PC-3 (cell line): ENCODE measurements at regions not wholly inside any gene's neighbourhood (a gene's known extent, or its start where the extent isn't known, plus 50 kb on each side); places are given as distances from the start of the nearest gene placed in this dataset.

ENCODE experiments used
- ATAC-seq: fragments of 200-7000 bp; cut with Tn5 transposase; 2 replicates; pipeline ENCODE4 v1.9.1; 2020; ENCODE audit warnings: mild to moderate bottlenecking, moderate library complexity
- BruUV-seq: library from RNA; stranded (reverse); fragments of 400-500 nt; replicated peaks from 2 replicates; lab custom pipeline; 2021; lab: Mats Ljungman, UMichigan
- CTCF ChIA-PET: fragments of 300-600 bp; sonication (Branson Sonifier 250); formaldehyde crosslinking; loops from one replicate; lab custom pipeline; 2022; ENCODE audit warnings: antibody characterized with exemption; lab: Charles Lee
- POLR2A ChIA-PET: fragments of 300-600 bp; sonication (Branson Sonifier 250); formaldehyde crosslinking; loops from one replicate; lab custom pipeline; 2022; ENCODE audit warnings: antibody characterized with exemption; ENCODE audit not compliant: unreplicated experiment; lab: Charles Lee
- DNase-seq: peaks from one replicate; pipeline ENCODE4 v3.0.0-alpha.2; 2015
- H2AFZ ChIP-seq: fragments of 300-600 bp; sonication (generic); 2 replicates; pipeline ENCODE4 v1.6.0; 2016; ENCODE audit warnings: antibody characterized with exemption, low read length
- H3F3A ChIP-seq: fragments of 300-600 bp; sonication (generic); one replicate; pipeline ENCODE4 v1.6.0; 2017; ENCODE audit warnings: antibody characterized with exemption, low read length, control low read depth, mild to moderate bottlenecking; ENCODE audit not compliant: unreplicated experiment
- H3K27ac ChIP-seq: fragments of 300-600 bp; sonication (generic); 2 replicates; pipeline ENCODE4 v1.5.1; 2016; ENCODE audit warnings: mild to moderate bottlenecking, low read length
- H3K27me3 ChIP-seq: fragments of 300-600 bp; sonication (generic); 2 replicates; pipeline ENCODE4 v1.6.1; 2016; ENCODE audit warnings: low read length, mixed read lengths
- H3K36me3 ChIP-seq: fragments of 300-600 bp; sonication (generic); 2 replicates; pipeline ENCODE4 v1.6.1; 2016; ENCODE audit warnings: low read depth, mixed run types, low read length, mixed read lengths
- H3K4me1 ChIP-seq: fragments of 300-600 bp; sonication (generic); 2 replicates; pipeline ENCODE4 v1.5.1; 2016; ENCODE audit warnings: low read length; ENCODE audit not compliant: insufficient read depth
- H3K4me2 ChIP-seq: fragments of 300-600 bp; sonication (generic); 2 replicates; pipeline ENCODE4 v1.6.0; 2016; ENCODE audit warnings: low read length
- H3K4me3 ChIP-seq: fragments of 300-600 bp; sonication (generic); 2 replicates; pipeline ENCODE4 v1.5.1; 2016; ENCODE audit warnings: mild to moderate bottlenecking, low read length, mixed read lengths
- H3K79me2 ChIP-seq: fragments of 300-600 bp; sonication (generic); 2 replicates; pipeline ENCODE4 v1.6.1; 2017; ENCODE audit warnings: low read length, mixed read lengths
- H3K9ac ChIP-seq: fragments of 300-600 bp; sonication (generic); 2 replicates; pipeline ENCODE4 v1.6.0; 2016; ENCODE audit warnings: mild to moderate bottlenecking, low read length
- H3K9me2 ChIP-seq: fragments of 300-600 bp; sonication (generic); replicated peaks from 2 replicates; pipeline ENCODE4 v1.6.1; 2016; ENCODE audit warnings: mixed run types, low read length, mixed read lengths
- H3K9me3 ChIP-seq: fragments of 300-600 bp; sonication (generic); 2 replicates; pipeline ENCODE4 v1.6.1; 2016; ENCODE audit warnings: low read length, mixed read lengths
- H4K20me1 ChIP-seq: fragments of 300-600 bp; sonication (generic); 2 replicates; pipeline ENCODE4 v1.6.1; 2016; ENCODE audit warnings: low read length, mixed read lengths
- EZH2 ChIP-seq: fragments of 300-600 bp; sonication (generic); IDR thresholded peaks from one replicate; pipeline ENCODE4 v1.6.1; 2017; ENCODE audit warnings: antibody characterized with exemption, mild to moderate bottlenecking, low read length; ENCODE audit not compliant: unreplicated experiment
- EZH2phosphoT487 ChIP-seq: fragments of 300-600 bp; sonication (generic); IDR thresholded peaks from 2 replicates; pipeline ENCODE4 v1.6.1; 2018; ENCODE audit warnings: mild to moderate bottlenecking, antibody characterized with exemption, low read length, borderline replicate concordance
- intact Hi-C: fragments of 100-400 bp; cut with micrococcal nuclease; formaldehyde crosslinking; loops from 2 replicates; pipeline ENCODE4 v1.9.0; 2023
- TF ChIP-seq, protein P1 (sequence below): fragments of 300-600 bp; sonication (generic); conservative IDR thresholded peaks from 2 replicates; pipeline ENCODE4 v1.5.1; 2017; ENCODE audit warnings: antibody characterized with exemption, low read depth, mild to moderate bottlenecking, low read length

DNA sequence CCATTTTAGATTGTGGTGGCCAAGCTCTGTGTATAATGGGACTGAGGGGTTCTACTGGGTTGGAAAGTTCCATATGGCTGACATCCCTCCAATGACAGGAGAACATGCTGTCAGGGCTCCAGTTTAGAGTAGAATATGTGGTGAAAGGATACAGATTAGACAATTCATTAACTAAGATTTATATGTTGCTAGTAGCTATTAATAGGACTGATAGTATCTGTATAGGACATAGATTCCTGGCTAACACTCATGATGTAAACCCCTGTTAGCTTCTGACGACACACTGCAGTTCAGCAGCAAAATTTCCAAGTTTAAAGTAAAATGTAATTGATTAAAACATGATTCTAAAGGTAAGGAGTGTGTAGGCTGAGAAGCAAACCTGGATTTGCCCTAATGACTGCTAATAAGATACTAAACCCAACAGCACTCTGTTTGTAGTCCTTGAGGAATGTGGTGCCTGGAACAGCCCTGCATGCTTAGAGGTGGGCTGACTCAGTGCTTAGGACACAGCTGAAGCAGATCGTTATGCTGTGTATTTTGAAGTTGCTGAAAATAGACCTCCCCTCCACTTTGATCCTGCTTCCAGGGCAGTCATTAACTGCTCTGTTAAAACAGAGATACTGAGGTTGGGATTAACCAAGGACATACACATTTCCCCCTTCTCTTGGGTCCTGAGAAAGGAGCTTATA is 1129.6 kb downstream of the SORCS3 start:
- intact Hi-C loops: no loop called here
- ATAC-seq (no peak), DNase-seq (no peak)
- CTCF ChIA-PET: no interaction called here
- Histone ChIP-seq H3F3A (no peaks in the 10 kb centered on the region), H3K36me3 (no peaks in the 10 kb centered on the region), H2AFZ (no peak overlapping the region), H3K9me2 (no peaks in the 10 kb centered on the region), H3K4me1 (no peaks in the 10 kb centered on the region), H3K9ac (no peak overlapping the region), H4K20me1 (no peaks in the 10 kb centered on the region), H3K27me3 (0 out of 2 replicates have a peak, but pooled peaks cover 2% of the 10 kb centered on the region), H3K9me3 (no peaks in the 10 kb centered on the region), H3K4me3 (no peak overlapping the region), H3K27ac (no peak overlapping the region), H3K79me2 (no peaks in the 10 kb centered on the region), H3K4me2 (no peak overlapping the region)
- BruUV-seq: no TSS peak
- TF ChIP-seq EZH2phosphoT487: no peak
- TF ChIP-seq EZH2: no peak
- TF ChIP-seq, protein P1, sequence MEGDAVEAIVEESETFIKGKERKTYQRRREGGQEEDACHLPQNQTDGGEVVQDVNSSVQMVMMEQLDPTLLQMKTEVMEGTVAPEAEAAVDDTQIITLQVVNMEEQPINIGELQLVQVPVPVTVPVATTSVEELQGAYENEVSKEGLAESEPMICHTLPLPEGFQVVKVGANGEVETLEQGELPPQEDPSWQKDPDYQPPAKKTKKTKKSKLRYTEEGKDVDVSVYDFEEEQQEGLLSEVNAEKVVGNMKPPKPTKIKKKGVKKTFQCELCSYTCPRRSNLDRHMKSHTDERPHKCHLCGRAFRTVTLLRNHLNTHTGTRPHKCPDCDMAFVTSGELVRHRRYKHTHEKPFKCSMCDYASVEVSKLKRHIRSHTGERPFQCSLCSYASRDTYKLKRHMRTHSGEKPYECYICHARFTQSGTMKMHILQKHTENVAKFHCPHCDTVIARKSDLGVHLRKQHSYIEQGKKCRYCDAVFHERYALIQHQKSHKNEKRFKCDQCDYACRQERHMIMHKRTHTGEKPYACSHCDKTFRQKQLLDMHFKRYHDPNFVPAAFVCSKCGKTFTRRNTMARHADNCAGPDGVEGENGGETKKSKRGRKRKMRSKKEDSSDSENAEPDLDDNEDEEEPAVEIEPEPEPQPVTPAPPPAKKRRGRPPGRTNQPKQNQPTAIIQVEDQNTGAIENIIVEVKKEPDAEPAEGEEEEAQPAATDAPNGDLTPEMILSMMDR: no peak
- POLR2A ChIA-PET: no interaction called here

DNA sequence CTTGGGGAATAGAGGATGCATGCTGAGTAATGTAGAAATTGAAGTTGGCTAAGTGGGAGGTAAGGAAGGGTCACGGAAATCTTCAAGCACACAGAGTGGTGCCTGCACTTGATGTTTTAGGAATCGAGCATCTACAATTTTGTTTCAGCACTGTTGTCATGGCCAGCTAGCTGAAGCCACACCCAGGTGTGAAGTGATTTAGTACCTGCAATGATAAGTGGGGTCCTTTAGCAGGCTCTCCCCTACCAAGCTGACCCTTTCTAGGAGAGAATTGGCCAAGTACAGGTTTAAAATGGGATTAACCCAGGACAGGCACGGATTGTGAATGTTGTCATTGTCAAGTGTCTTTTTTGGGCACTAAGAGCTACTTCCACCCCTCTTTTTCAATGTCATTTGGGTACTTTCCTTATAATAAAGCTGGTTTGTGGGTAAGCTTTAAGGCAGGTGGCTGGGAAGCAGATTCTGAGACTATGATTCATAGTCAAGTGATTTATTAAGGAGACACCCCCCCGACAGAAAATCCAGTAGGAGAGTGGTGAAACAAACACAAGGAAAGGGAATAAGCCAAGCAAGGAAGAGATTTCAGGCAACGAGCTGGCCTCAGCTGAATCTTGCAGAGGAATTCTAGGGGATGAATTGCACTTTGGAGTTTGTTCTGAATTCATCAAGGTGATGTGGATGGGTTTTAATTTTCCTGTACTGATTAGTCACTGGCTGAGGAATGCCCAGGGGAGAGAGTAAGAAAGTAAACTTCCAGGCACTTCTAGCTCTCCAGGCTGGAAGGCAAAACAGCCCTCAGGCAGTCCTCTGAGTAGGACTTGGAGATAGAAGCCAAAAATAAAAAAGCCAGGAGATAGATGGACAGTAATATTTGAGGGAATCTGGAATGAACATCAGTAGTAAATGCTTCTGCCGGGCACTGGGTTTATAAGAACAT is 1128.4 kb downstream of the SORCS3 start:
- ATAC-seq (no peak), DNase-seq (peak; percentile 22)
- no TSS peak for BruUV-seq
- POLR2A ChIA-PET: no interaction called here
- H2AFZ ChIP-seq: no peak overlapping the region
- CTCF ChIA-PET: no interaction called here
- H3K79me2 ChIP-seq: no peaks in the 10 kb centered on the region
- no peaks in the 10 kb centered on the region for H3F3A ChIP-seq
- H3K4me2 ChIP-seq: no peak overlapping the region
- H3K27ac ChIP-seq: no peak overlapping the region
- H3K4me3 ChIP-seq: no peak overlapping the region
- H3K9me3 ChIP-seq: no peaks in the 10 kb centered on the region
- H3K9ac ChIP-seq: no peak overlapping the region
- no peaks in the 10 kb centered on the region for H4K20me1 ChIP-seq
- intact Hi-C loops: no loop called here
- no peaks in the 10 kb centered on the region for H3K4me1 ChIP-seq
- TF ChIP-seq, protein P1: no peak
- TF ChIP-seq EZH2: no peak
- no peak for TF ChIP-seq EZH2phosphoT487
- H3K36me3 ChIP-seq: no peaks in the 10 kb centered on the region
- H3K9me2 ChIP-seq: no peaks in the 10 kb centered on the region
- H3K27me3 ChIP-seq: 0 out of 2 replicates have a peak, but pooled peaks cover 4% of the 10 kb centered on the region

DNA sequence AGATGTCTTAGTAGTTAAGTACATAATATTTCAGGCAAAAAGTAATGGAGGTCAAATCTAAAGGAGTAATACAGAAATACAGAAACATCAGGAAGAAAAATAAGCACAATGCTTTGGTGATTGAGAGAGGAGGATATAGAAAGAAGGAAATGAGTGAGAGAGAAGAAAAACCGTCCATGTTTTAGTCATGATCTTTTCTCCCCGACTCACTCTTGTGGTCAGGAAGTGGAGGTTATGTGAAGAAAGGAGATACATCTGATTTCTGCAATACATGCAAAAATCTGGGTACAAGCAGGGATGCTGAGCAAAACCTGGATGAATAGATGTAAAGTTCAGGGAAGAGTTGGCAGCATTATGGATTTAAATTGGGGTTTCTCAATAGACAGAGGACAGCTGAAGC is 1122.5 kb downstream of the SORCS3 start:
- TF ChIP-seq EZH2phosphoT487 (no peak), EZH2 (no peak)
- TF ChIP-seq, protein P1: no peak
- H4K20me1 ChIP-seq: no peaks in the 10 kb centered on the region
- ChIA-PET CTCF (no interaction called here), POLR2A (no interaction called here)
- no peak overlapping the region for H3K4me2 ChIP-seq
- no peak for ATAC-seq
- DNase-seq: no peak
- no peaks in the 10 kb centered on the region for H3K9me2 ChIP-seq
- no peaks in the 10 kb centered on the region for H3F3A ChIP-seq
- no peak overlapping the region for H2AFZ ChIP-seq
- H3K27ac ChIP-seq: no peak overlapping the region
- no peaks in the 10 kb centered on the region for H3K36me3 ChIP-seq
- 0 out of 2 replicates have a peak, but pooled peaks cover 4% of the 10 kb centered on the region for H3K27me3 ChIP-seq
- no peak overlapping the region for H3K9ac ChIP-seq
- H3K9me3 ChIP-seq: no peaks in the 10 kb centered on the region
- intact Hi-C loops: no loop called here
- H3K4me3 ChIP-seq: no peak overlapping the region
- no peaks in the 10 kb centered on the region for H3K4me1 ChIP-seq
- BruUV-seq: no TSS peak
- no peaks in the 10 kb centered on the region for H3K79me2 ChIP-seq
